ENCODE measurements at regions not wholly inside any gene's neighbourhood (a gene's known extent, or its start where the extent isn't known, plus 50 kb on each side); places are given as distances from the start of the nearest gene placed in this dataset.

- Histone ChIP-seq H3K9me3 (ENCODE audit: control insufficient read depth, insufficient read depth, low read length) (no peaks in the 10 kb centered on the region), H3K27me3 (ENCODE audit: control insufficient read depth, insufficient read depth, low read length) (no peaks in the 10 kb centered on the region), H3K4me3 (ENCODE audit: low read depth, low read length) (no peak overlapping the region), H3K36me3 (ENCODE audit: control insufficient read depth, insufficient read depth, low read length) (no peaks in the 10 kb centered on the region), H3K4me1 (ENCODE audit: control insufficient read depth, insufficient read depth, low read length) (peaks cover 27% of the 10 kb centered on the region), H3K27ac (ENCODE audit: low read depth, low read length) (no peak overlapping the region)
- DNase-seq (ENCODE audit: low read depth in 4 of 6, low spot score in 6 of 6) = no peak
- 69% methylated on average over 18 of the region's 19 CpGs for WGBS (ENCODE audit: insufficient coverage)
Observed at GRCh38 chr3:13135811-13136321, 62.6 kb upstream of the IQSEC1 start.

GRCh38 chr3:13135251-13135810 is 62.1 kb upstream of the IQSEC1 start:
- H3K27ac ChIP-seq (ENCODE audit: low read depth, low read length) = no peak overlapping the region
- no peak overlapping the region for H3K4me3 ChIP-seq (ENCODE audit: low read depth, low read length)
- no peaks in the 10 kb centered on the region for H3K36me3 ChIP-seq (ENCODE audit: control insufficient read depth, insufficient read depth, low read length)
- DNase-seq (ENCODE audit: low read depth in 4 of 6, low spot score in 6 of 6) = no peak
- H3K9me3 ChIP-seq (ENCODE audit: control insufficient read depth, insufficient read depth, low read length) = no peaks in the 10 kb centered on the region
- whole genome bisulfite sequencing (ENCODE audit: insufficient coverage) = 72% methylated on average over 9 of the region's 9 CpGs
- H3K4me1 ChIP-seq (ENCODE audit: control insufficient read depth, insufficient read depth, low read length) = peaks cover 27% of the 10 kb centered on the region
- H3K27me3 ChIP-seq (ENCODE audit: control insufficient read depth, insufficient read depth, low read length) = no peaks in the 10 kb centered on the region

GRCh38 chr3:13134879-13135206 is 61.6 kb upstream of the IQSEC1 start:
- 96% methylated on average over 5 of the region's 8 CpGs for WGBS (ENCODE audit: insufficient coverage)
- peaks cover 27% of the 10 kb centered on the region for H3K4me1 ChIP-seq (ENCODE audit: control insufficient read depth, insufficient read depth, low read length)
- DNase-seq (ENCODE audit: low read depth in 4 of 6, low spot score in 6 of 6) = no peak
- no peaks in the 10 kb centered on the region for H3K27me3 ChIP-seq (ENCODE audit: control insufficient read depth, insufficient read depth, low read length)
- no peak overlapping the region for H3K4me3 ChIP-seq (ENCODE audit: low read depth, low read length)
- H3K27ac ChIP-seq (ENCODE audit: low read depth, low read length) = no peak overlapping the region
- no peaks in the 10 kb centered on the region for H3K36me3 ChIP-seq (ENCODE audit: control insufficient read depth, insufficient read depth, low read length)
- H3K9me3 ChIP-seq (ENCODE audit: control insufficient read depth, insufficient read depth, low read length) = no peaks in the 10 kb centered on the region

GRCh38 chr3:13134166-13134878 is 61.1 kb upstream of the IQSEC1 start:
- Histone ChIP-seq H3K36me3 (ENCODE audit: control insufficient read depth, insufficient read depth, low read length) (no peaks in the 10 kb centered on the region), H3K27ac (ENCODE audit: low read depth, low read length) (no peak overlapping the region), H3K27me3 (ENCODE audit: control insufficient read depth, insufficient read depth, low read length) (no peaks in the 10 kb centered on the region), H3K4me3 (ENCODE audit: low read depth, low read length) (no peak overlapping the region), H3K9me3 (ENCODE audit: control insufficient read depth, insufficient read depth, low read length) (no peaks in the 10 kb centered on the region), H3K4me1 (ENCODE audit: control insufficient read depth, insufficient read depth, low read length) (peaks cover 27% of the 10 kb centered on the region)
- 83% methylated on average over 10 of the region's 12 CpGs for WGBS (ENCODE audit: insufficient coverage)
- DNase-seq (ENCODE audit: low read depth in 4 of 6, low spot score in 6 of 6) = no peak

- no peak overlapping the region for H3K27ac ChIP-seq (ENCODE audit: low read depth, low read length)
- 50% methylated on average over 4 of the region's 14 CpGs for WGBS (ENCODE audit: insufficient coverage)
- no peaks in the 10 kb centered on the region for H3K9me3 ChIP-seq (ENCODE audit: control insufficient read depth, insufficient read depth, low read length)
- DNase-seq (ENCODE audit: low read depth in 4 of 6, low spot score in 6 of 6) = no peak
- no peak overlapping the region for H3K4me3 ChIP-seq (ENCODE audit: low read depth, low read length)
- H3K36me3 ChIP-seq (ENCODE audit: control insufficient read depth, insufficient read depth, low read length) = no peaks in the 10 kb centered on the region
- no peaks in the 10 kb centered on the region for H3K27me3 ChIP-seq (ENCODE audit: control insufficient read depth, insufficient read depth, low read length)
- peaks cover 22% of the 10 kb centered on the region for H3K4me1 ChIP-seq (ENCODE audit: control insufficient read depth, insufficient read depth, low read length)
Observed at GRCh38 chr3:13133471-13133981, 60.3 kb upstream of the IQSEC1 start.

- no peaks in the 10 kb centered on the region for H3K27me3 ChIP-seq (ENCODE audit: control insufficient read depth, insufficient read depth, low read length)
- no peaks in the 10 kb centered on the region for H3K36me3 ChIP-seq (ENCODE audit: control insufficient read depth, insufficient read depth, low read length)
- no peaks in the 10 kb centered on the region for H3K9me3 ChIP-seq (ENCODE audit: control insufficient read depth, insufficient read depth, low read length)
- DNase-seq (ENCODE audit: low read depth in 4 of 6, low spot score in 6 of 6) = no peak
- 75% methylated on average over 3 of the region's 6 CpGs for WGBS (ENCODE audit: insufficient coverage)
- H3K4me1 ChIP-seq (ENCODE audit: control insufficient read depth, insufficient read depth, low read length) = peaks cover 15% of the 10 kb centered on the region
- H3K4me3 ChIP-seq (ENCODE audit: low read depth, low read length) = no peak overlapping the region
- no peak overlapping the region for H3K27ac ChIP-seq (ENCODE audit: low read depth, low read length)
Observed at GRCh38 chr3:13132731-13133410, 59.6 kb upstream of the IQSEC1 start.

- no peak for DNase-seq (ENCODE audit: low read depth in 4 of 6, low spot score in 6 of 6)
- Histone ChIP-seq H3K9me3 (ENCODE audit: control insufficient read depth, insufficient read depth, low read length) (no peaks in the 10 kb centered on the region), H3K4me1 (ENCODE audit: control insufficient read depth, insufficient read depth, low read length) (peaks cover 15% of the 10 kb centered on the region), H3K27me3 (ENCODE audit: control insufficient read depth, insufficient read depth, low read length) (no peaks in the 10 kb centered on the region), H3K27ac (ENCODE audit: low read depth, low read length) (no peak overlapping the region), H3K4me3 (ENCODE audit: low read depth, low read length) (no peak overlapping the region), H3K36me3 (ENCODE audit: control insufficient read depth, insufficient read depth, low read length) (no peaks in the 10 kb centered on the region)
- 53% methylated on average over 4 of the region's 4 CpGs for WGBS (ENCODE audit: insufficient coverage)
Observed at GRCh38 chr3:13132281-13132680, 59.1 kb upstream of the IQSEC1 start.

- Histone ChIP-seq H3K9me3 (ENCODE audit: control insufficient read depth, insufficient read depth, low read length) (no peaks in the 10 kb centered on the region), H3K4me3 (ENCODE audit: low read depth, low read length) (no peak overlapping the region), H3K4me1 (ENCODE audit: control insufficient read depth, insufficient read depth, low read length) (peaks cover 11% of the 10 kb centered on the region), H3K36me3 (ENCODE audit: control insufficient read depth, insufficient read depth, low read length) (no peaks in the 10 kb centered on the region), H3K27ac (ENCODE audit: low read depth, low read length) (no peak overlapping the region), H3K27me3 (ENCODE audit: control insufficient read depth, insufficient read depth, low read length) (no peaks in the 10 kb centered on the region)
- no peak for DNase-seq (ENCODE audit: low read depth in 4 of 6, low spot score in 6 of 6)
- WGBS (ENCODE audit: insufficient coverage) = 100% methylated on average over 1 of the region's 3 CpGs
Observed at GRCh38 chr3:13130464-13131193, 57.4 kb upstream of the IQSEC1 start.

GRCh38 chr3:13125092-13126015 is 52.1 kb upstream of the IQSEC1 start:
- DNase-seq (ENCODE audit: low read depth in 4 of 6, low spot score in 6 of 6) = no peak
- WGBS (ENCODE audit: insufficient coverage) = 80% methylated on average over 11 of the region's 13 CpGs

More at GRCh38 chr3:13125092-13126015, 52.1 kb upstream of the IQSEC1 start:
- H3K27ac ChIP-seq (ENCODE audit: low read depth, low read length) = no peak overlapping the region
- H3K4me1 ChIP-seq (ENCODE audit: control insufficient read depth, insufficient read depth, low read length) = peaks cover 30% of the 10 kb centered on the region
- H3K27me3 ChIP-seq (ENCODE audit: control insufficient read depth, insufficient read depth, low read length) = no peaks in the 10 kb centered on the region
- no peaks in the 10 kb centered on the region for H3K9me3 ChIP-seq (ENCODE audit: control insufficient read depth, insufficient read depth, low read length)
- H3K36me3 ChIP-seq (ENCODE audit: control insufficient read depth, insufficient read depth, low read length) = no peaks in the 10 kb centered on the region
- H3K4me3 ChIP-seq (ENCODE audit: low read depth, low read length) = no peak overlapping the region

All from spinal cord (tissue), 9 donors.